NCI-H446 (cell line): ENCODE measurements at regions not wholly inside any gene's neighbourhood (a gene's known extent, or its start where the extent isn't known, plus 50 kb on each side); places are given as distances from the start of the nearest gene placed in this dataset.
"Not testable (repeated sequence)": the region's sequence is repeated elsewhere in the genome, so short reads cannot be mapped to it uniquely, and the experiment has no call there.

ENCODE experiments used
- DNase-seq, 2 experiments: peaks; one replicate each; lab custom pipeline; 2025; lab: John Stamatoyannopoulos, UW

DNA sequence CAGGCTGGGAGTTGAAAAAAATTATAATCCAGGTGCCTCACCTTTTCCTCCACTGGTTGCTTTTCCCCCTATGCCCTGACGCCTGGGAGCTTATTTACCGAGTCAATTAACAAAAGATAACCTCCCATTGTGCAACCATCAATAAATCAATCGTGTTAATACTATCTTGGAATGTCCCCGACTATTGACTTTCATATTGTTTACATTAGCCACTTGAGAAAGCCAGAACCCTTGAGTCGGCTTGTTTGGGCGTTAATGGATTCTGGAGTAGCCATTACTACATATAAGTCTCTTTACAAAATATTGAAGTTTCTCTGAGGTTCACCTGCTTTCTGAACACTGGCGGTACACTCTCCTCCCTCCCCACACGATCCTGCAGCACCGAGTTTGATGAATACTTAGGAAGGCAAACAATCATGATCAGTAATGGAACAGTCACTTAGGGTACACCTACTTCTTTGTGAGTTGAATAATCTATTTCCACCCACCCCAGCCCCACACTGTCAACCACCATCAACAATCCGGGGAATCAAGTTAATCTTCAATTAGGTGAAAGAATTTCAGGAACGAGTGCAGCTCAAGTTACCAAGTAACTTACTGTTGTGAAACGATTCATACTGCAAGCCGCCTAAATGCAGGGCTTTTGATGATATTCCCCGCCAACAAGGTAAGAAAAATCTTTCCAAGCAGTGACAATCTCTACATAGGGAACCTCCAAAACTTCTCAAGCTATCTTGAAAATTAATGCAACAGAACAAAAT lies 159.3 kb upstream of the NR2F2 start:
- DNase-seq: no peak

- no peak for DNase-seq
Observed at GRCh38 chr15:96171853-96172296, 158.6 kb upstream of the NR2F2 start.

GRCh38 chr15:96172417-96172816 lies 158.1 kb upstream of the NR2F2 start:
- DNase-seq: no peak

DNA sequence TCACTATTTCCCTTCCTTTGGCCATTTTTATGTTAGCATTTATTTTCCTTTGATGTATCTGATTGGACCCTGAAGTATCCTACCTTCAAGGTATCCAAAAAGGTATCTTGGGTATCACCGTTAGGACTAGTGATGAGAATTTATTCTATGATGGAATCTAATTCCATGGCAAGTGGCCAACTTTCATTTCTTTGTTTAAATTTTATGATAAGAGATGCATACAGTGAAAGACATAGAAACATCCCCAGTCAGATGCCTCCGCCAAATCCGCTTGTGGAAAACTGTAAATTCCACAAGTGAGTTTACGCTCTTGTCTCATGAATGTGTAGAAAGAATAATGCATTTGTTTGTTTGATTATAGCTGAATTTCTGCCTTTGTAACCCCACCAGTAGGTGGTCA lies 153.7 kb upstream of the NR2F2 start:
- no peak for DNase-seq

DNA sequence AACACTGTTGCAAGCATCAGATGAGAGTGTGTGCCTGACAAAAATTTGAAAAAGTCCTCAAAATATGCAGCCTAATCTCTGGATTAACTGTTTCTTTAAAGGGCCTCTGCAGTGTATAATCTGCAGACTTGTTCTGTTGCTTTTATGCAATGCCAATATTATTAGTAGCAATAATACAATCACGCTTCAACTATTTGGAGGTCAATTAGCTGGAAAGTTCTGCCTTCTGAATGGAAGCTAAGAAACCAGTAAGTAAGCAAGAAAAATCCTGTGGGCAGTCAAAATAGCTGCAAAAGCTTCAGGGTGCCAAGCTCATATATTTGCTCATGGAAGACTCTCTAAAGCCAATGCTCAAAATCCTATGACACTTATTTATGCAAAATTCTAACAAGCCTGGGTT lies 153.2 kb upstream of the NR2F2 start:
- no peak for DNase-seq

DNA sequence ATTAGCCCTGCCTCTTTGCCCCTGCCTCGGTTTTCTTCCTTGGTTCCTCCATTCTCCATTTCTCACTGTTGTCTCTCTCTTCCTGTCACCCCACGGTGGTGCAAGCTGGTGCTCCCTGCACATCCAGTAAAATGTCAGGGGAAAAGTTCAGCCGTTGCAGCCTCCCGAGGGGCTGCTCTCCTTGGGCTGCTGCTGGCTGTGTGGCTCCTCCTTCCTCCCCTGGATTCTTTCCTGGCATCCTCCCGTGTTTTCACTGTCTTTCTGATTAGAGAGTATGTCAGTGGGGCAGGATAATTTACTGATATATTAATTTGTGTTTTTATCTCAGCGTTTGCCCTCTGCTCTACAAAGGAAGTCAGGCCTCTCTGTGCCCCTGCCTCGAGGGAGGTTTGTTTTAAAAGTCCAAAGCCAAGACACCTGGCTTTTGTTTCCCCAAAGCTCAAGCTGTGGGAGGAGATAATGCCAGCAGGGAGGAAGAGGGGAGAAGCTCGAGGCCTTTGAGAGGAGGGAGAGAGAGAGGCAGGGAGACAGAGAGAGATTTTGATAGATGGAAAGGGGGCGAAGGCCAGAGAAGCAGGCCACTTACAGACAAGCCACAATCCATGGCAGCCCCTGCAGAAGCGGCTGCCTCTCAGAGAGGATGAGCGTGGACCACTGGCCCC lies 150.3 kb upstream of the NR2F2 start:
- no peak for DNase-seq

- no peak for DNase-seq
Observed at GRCh38 chr15:96181217-96181616, 149.3 kb upstream of the NR2F2 start.

- DNase-seq: no peak
Observed at GRCh38 chr15:96181873-96182301, 148.6 kb upstream of the NR2F2 start.

- no peak for DNase-seq
Observed at GRCh38 chr15:96182736-96183513, 147.6 kb upstream of the NR2F2 start.

DNA sequence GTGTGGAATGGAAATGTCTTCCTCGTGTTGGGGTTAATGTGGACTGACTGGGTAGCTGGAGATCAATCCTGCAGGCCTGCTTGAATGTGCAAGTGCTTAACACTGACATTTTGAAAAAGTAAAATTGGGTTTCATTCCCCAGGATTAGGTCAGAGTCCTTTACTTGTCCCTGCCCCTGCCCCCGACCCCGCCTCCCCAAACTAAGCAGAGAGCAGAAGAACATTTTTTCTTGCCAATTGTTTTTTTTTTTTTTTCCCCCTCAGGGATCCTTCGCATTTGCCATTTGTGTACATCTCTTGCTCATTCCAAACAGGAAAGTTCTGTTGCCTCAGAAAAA lies 147.0 kb upstream of the NR2F2 start:
- no peak for DNase-seq

GRCh38 chr15:96183867-96184266 lies 146.6 kb upstream of the NR2F2 start:
- DNase-seq: no peak

DNA sequence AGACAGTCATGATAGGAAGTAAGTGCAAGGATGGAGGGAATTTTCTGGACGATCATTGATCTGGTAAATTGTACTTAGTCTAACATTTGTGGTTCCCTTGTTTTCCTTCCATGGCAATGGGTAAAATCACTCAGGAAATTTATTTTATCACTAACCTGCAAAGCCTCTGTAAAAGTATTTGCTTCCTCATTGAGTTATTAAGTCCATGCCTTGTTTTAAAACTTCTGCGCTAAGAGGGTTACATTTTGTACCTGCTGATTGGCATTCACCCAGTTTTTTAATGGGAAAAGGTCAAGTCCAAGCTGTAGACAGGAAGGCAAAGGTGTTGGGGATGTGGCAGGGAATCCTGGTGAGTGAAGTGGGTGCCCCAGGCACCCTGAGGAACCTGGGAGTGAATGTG lies 146.2 kb upstream of the NR2F2 start:
- DNase-seq: no peak

GRCh38 chr15:96186105-96186504 lies 144.4 kb upstream of the NR2F2 start:
- DNase-seq: no peak

- DNase-seq: no peak
Observed at GRCh38 chr15:96187341-96188305, 142.9 kb upstream of the NR2F2 start.

GRCh38 chr15:96197721-96198120 lies 132.8 kb upstream of the NR2F2 start:
- no peak for DNase-seq

- no peak for DNase-seq
Observed at GRCh38 chr15:96199111-96199510, 131.4 kb upstream of the NR2F2 start.

DNA sequence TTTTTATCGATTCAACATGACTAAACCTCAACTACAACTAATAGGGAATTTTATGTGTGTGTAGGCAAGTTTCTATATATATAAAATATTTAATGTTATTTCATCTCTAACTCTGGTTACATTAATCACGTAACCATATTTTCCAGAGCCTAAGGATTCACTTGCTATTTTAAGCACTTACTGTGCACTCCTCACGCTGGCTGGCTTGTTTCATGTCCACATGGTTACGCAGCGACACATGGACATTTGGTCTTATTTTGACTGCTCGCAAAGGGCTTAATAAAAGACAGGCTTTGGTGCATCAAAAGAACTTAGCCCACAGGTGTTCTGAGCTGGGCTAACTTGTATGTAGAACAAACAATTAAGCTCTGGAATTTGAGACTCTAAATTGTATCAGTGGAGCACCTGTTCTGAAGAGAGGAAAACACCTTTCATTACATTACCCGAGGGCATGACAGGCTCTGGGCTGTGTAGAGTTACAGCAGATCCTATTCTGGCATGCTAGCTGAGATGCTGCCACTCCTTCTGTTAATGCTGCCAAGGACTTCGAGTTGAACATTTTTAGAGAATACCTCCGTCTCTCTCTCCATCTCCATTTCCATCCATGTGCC lies 130.0 kb upstream of the NR2F2 start:
- DNase-seq: no peak

- DNase-seq: no peak
Observed at GRCh38 chr15:96201696-96202095, 128.8 kb upstream of the NR2F2 start.

- not testable (repeated sequence) for DNase-seq
Observed at GRCh38 chr15:96205588-96205987, 124.9 kb upstream of the NR2F2 start.

DNA sequence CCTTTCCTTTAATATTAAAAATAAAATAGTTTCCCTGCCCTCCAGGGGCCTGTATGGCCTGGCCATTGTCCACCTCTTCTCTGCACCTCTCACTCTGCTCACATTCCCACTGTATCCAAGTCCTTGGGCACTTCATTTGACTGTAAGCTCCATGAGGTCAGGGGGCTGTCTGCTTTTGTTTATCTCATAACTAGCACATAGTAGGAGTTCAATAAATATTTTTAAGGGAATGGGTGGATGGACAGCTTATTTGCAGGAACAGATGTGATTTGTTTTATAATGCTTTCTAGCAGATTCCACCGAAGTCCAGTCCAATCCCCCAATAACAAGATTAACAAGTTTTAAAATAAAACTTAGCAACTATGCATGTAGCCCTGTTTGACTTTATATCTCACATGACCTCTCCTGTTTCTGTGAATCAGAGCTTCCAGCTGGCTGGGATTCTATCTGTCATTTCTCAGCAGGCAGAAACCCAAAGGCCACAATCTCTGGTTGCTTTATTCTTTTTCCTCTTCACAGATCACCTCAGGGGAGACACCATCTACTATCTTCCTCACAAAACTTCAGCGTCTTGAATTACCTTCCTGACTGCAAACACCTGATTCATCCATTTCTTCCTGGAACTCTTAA lies 123.0 kb upstream of the NR2F2 start:
- DNase-seq: no peak

DNA sequence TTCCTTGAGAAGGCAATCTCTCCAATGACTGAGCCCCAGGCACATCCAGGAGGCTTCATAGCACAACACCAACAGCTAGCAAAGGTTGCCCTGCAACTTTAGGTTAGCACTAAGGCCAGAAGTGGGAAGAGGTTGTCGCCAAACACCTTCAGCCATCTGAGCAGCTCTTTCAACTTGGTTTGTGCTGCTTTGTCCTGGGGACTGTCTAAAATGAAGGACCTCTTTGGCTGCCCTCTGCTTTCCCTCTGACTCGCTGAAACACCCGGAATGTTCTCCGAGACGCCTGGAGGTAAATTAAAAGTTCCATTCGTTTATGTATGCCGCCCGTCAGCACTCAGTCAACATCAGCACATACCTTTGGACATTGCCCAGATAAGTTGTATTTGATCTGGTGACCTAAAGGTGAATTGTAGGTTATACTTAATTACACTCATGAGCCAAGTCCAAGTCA lies 121.2 kb upstream of the NR2F2 start:
- no peak for DNase-seq
